ENCODE measurements at regions not wholly inside any gene's neighbourhood (a gene's known extent, or its start where the extent isn't known, plus 50 kb on each side); places are given as distances from the start of the nearest gene placed in this dataset.

GRCh38 chr2:16318051-16318450, 347.6 kb downstream of the CYRIA start:
- TF ChIP-seq ZC3H10 (CRISPR knock-in tag; IDR thresholded peaks at IDR 0.05) = no peak
- TF ChIP-seq RARB (CRISPR knock-in tag; IDR thresholded peaks at IDR 0.05) = no peak
- TF ChIP-seq ZNF565 (CRISPR knock-in tag; conservative IDR thresholded peaks at IDR 0.05; ENCODE audit: low read depth) = no peak
- TF ChIP-seq ZFP3 (CRISPR knock-in tag; IDR thresholded peaks at IDR 0.05) = no peak
- no peak for TF ChIP-seq PATZ1 (CRISPR knock-in tag; IDR thresholded peaks at IDR 0.05; ENCODE audit: borderline replicate concordance)
- TF ChIP-seq, protein P1, sequence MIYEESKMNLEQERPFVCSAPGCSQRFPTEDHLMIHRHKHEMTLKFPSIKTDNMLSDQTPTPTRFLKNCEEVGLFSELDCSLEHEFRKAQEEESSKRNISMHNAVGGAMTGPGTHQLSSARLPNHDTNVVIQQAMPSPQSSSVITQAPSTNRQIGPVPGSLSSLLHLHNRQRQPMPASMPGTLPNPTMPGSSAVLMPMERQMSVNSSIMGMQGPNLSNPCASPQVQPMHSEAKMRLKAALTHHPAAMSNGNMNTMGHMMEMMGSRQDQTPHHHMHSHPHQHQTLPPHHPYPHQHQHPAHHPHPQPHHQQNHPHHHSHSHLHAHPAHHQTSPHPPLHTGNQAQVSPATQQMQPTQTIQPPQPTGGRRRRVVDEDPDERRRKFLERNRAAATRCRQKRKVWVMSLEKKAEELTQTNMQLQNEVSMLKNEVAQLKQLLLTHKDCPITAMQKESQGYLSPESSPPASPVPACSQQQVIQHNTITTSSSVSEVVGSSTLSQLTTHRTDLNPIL (CRISPR knock-in tag; IDR thresholded peaks at IDR 0.05; ENCODE audit: low read depth) = no peak
- TF ChIP-seq, protein P2, sequence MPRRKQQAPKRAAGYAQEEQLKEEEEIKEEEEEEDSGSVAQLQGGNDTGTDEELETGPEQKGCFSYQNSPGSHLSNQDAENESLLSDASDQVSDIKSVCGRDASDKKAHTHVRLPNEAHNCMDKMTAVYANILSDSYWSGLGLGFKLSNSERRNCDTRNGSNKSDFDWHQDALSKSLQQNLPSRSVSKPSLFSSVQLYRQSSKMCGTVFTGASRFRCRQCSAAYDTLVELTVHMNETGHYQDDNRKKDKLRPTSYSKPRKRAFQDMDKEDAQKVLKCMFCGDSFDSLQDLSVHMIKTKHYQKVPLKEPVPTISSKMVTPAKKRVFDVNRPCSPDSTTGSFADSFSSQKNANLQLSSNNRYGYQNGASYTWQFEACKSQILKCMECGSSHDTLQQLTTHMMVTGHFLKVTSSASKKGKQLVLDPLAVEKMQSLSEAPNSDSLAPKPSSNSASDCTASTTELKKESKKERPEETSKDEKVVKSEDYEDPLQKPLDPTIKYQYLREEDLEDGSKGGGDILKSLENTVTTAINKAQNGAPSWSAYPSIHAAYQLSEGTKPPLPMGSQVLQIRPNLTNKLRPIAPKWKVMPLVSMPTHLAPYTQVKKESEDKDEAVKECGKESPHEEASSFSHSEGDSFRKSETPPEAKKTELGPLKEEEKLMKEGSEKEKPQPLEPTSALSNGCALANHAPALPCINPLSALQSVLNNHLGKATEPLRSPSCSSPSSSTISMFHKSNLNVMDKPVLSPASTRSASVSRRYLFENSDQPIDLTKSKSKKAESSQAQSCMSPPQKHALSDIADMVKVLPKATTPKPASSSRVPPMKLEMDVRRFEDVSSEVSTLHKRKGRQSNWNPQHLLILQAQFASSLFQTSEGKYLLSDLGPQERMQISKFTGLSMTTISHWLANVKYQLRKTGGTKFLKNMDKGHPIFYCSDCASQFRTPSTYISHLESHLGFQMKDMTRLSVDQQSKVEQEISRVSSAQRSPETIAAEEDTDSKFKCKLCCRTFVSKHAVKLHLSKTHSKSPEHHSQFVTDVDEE (CRISPR knock-in tag; IDR thresholded peaks at IDR 0.05) = no peak
- no peak for TF ChIP-seq POU6F1 (CRISPR knock-in tag; IDR thresholded peaks at IDR 0.05; ENCODE audit: borderline replicate concordance, low read depth)
- TF ChIP-seq SNAI2 (CRISPR knock-in tag; IDR thresholded peaks at IDR 0.05) = no peak
- TF ChIP-seq ISL1 (CRISPR knock-in tag; IDR thresholded peaks at IDR 0.05) = no peak
- no peak for TF ChIP-seq TCF4 (CRISPR knock-in tag; IDR thresholded peaks at IDR 0.05; ENCODE audit: borderline replicate concordance)
- no peak for TF ChIP-seq BACH2 (CRISPR knock-in tag; IDR thresholded peaks at IDR 0.05; ENCODE audit: borderline replicate concordance)
- TF ChIP-seq ARNTL (CRISPR knock-in tag; IDR thresholded peaks at IDR 0.05; ENCODE audit: borderline replicate concordance, low read depth) = no peak
- no peak for ATAC-seq

DNA sequence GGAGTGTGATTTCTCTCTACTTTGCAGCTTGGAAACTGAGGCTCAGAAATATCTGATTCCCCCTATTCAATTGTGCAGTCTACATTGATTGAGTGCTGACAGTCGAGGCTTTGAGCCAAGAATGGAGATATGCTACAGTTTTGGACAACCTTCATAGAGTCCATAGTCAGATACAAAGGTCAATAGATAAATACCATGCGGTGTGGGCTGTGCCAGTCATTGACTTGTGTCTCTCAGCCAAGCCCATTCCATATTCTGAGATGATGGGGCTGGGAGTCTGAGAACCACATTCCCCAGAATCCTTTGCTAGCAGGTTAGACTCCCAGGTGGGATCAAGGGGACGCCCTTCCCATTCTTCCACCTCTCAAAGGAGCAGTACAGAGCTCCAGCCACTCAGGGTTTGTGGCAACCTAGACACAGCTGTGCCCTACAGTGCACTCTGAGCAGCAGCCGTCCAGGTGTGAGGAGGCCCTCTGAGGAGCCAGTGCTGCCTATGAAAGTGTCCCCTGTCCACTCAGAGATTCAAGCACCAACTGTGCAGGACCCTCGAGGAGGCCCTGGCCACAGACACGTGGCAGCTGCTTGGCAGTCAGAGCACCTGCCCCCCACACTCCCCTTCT, 348.3 kb downstream of the CYRIA start:
- TF ChIP-seq, protein P3, sequence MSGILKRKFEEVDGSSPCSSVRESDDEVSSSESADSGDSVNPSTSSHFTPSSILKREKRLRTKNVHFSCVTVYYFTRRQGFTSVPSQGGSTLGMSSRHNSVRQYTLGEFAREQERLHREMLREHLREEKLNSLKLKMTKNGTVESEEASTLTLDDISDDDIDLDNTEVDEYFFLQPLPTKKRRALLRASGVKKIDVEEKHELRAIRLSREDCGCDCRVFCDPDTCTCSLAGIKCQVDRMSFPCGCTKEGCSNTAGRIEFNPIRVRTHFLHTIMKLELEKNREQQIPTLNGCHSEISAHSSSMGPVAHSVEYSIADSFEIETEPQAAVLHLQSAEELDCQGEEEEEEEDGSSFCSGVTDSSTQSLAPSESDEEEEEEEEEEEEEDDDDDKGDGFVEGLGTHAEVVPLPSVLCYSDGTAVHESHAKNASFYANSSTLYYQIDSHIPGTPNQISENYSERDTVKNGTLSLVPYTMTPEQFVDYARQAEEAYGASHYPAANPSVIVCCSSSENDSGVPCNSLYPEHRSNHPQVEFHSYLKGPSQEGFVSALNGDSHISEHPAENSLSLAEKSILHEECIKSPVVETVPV (CRISPR knock-in tag; IDR thresholded peaks at IDR 0.05) = no peak
- TF ChIP-seq GLIS3 (CRISPR knock-in tag; IDR thresholded peaks at IDR 0.05) = no peak
- TF ChIP-seq PPARA (CRISPR knock-in tag; IDR thresholded peaks at IDR 0.05; ENCODE audit: borderline replicate concordance) = no peak
- no peak for TF ChIP-seq ZNF70 (CRISPR knock-in tag; IDR thresholded peaks at IDR 0.05)
- TF ChIP-seq CSDC2 (CRISPR knock-in tag; IDR thresholded peaks at IDR 0.05) = no peak
- TF ChIP-seq BACH2 (CRISPR knock-in tag; IDR thresholded peaks at IDR 0.05; ENCODE audit: borderline replicate concordance) = no peak
- TF ChIP-seq ZNF565 (CRISPR knock-in tag; conservative IDR thresholded peaks at IDR 0.05; ENCODE audit: low read depth) = no peak
- no peak for TF ChIP-seq TOX (CRISPR knock-in tag; IDR thresholded peaks at IDR 0.05; ENCODE audit: borderline replicate concordance)
- TF ChIP-seq, protein P2 (CRISPR knock-in tag; IDR thresholded peaks at IDR 0.05) = no peak
- TF ChIP-seq ZC3H10 (CRISPR knock-in tag; IDR thresholded peaks at IDR 0.05) = no peak

More for the DNA sequence above, 348.3 kb downstream of the CYRIA start:
- no peak for ATAC-seq
